Body of pancreas (tissue), 4 donors: ENCODE measurements at regions not wholly inside any gene's neighbourhood (a gene's known extent, or its start where the extent isn't known, plus 50 kb on each side); places are given as distances from the start of the nearest gene placed in this dataset.

Source experiments
- ATAC-seq: fragments of 150-250 bp; one replicate; pipeline ENCODE4 v1.9.1; 2016
- DNase-seq, 4 donors: peaks; one replicate each; pipeline ENCODE4 v3.0.0-alpha.2; 2019
- H3K27ac ChIP-seq, 4 donors: fragments of 200-600 bp; sonication (generic); 1 replicate in 3 of 4; 2 replicates in 1 of 4; pipeline versions ENCODE4 v1.5.1 to v1.6.1; 2016 to 2019; ENCODE audit warnings: mild to moderate bottlenecking in 1 of 4, mixed read lengths in 1 of 4, moderate library complexity in 1 of 4
- H3K27me3 ChIP-seq, 2 donors: fragments of 200-600 bp; sonication (generic); one replicate each; pipeline ENCODE4 v1.6.0; 2016; ENCODE audit warnings: mild to moderate bottlenecking in 1 of 2
- H3K36me3 ChIP-seq, 2 donors: fragments of 200-600 bp; sonication (generic); replicated peaks in 1 of 2; 2 replicates each; pipeline ENCODE4 v1.5.1; 2016; ENCODE audit warnings: low read depth in 2 of 2; ENCODE audit not compliant: insufficient read depth in 1 of 2
- H3K4me1 ChIP-seq: fragments of 200-600 bp; sonication (generic); one replicate; pipeline ENCODE4 v1.6.0; 2016
- H3K4me3 ChIP-seq, 2 donors: fragments of 200-600 bp; sonication (generic); 1 replicate in 1 of 2; 2 replicates in 1 of 2; pipeline ENCODE4 v1.5.1; 2016 to 2019
- H3K9me3 ChIP-seq, 3 donors: fragments of 200-600 bp; sonication (generic); 1 replicate in 2 of 3; 2 replicates in 1 of 3; pipeline ENCODE4 v1.5.1; 2016
- CTCF ChIP-seq, 7 experiments: fragments of 450-650 bp in 4 of 7; fragments of 200-600 bp in 3 of 7; sonication (generic) in 3 of 7; IDR thresholded peaks; one replicate each; pipeline ENCODE4 v1.5.1; 2016 to 2019; ENCODE audit warnings: antibody characterized with exemption in 7 of 7
- POLR2A ChIP-seq, 3 donors: fragments of 450-650 bp; IDR thresholded peaks; one replicate each; pipeline ENCODE4 v1.6.1; 2016; ENCODE audit warnings: antibody characterized with exemption in 3 of 3, mild to moderate bottlenecking in 2 of 3
- WGBS, 2 donors: methylation state at CpG; one replicate each; pipeline ENCODE4 v1.1.5; 2017; 5-methylcytosine and 5-hydroxymethylcytosine counted together
- intact Hi-C: fragments of 100-400 bp; cut with DNase I; formaldehyde crosslinking; loops from one replicate; pipeline ENCODE4 v1.15.1; 2023

- WGBS, 2 donors = 46 to 56% methylated on average over 2 of the region's 2 CpGs
- intact Hi-C loops = no loop called here
- no peak for DNase-seq
- H3K36me3 ChIP-seq = no peaks in the 10 kb centered on the region
- H3K9me3 ChIP-seq = no peaks in the 10 kb centered on the region
- H3K4me3 ChIP-seq = no peak overlapping the region
- TF ChIP-seq CTCF (IDR thresholded peaks at IDR 0.05) (no peak), POLR2A (IDR thresholded peaks at IDR 0.05) (no peak)
- no peak overlapping the region for H3K27ac ChIP-seq
- ATAC-seq = no peak
- H3K27me3 ChIP-seq = no peaks in the 10 kb centered on the region
- no peaks in the 10 kb centered on the region for H3K4me1 ChIP-seq
These were observed 555.3 kb upstream of the FTMT start for GRCh38 chr5:121296356-121296755.

DNA sequence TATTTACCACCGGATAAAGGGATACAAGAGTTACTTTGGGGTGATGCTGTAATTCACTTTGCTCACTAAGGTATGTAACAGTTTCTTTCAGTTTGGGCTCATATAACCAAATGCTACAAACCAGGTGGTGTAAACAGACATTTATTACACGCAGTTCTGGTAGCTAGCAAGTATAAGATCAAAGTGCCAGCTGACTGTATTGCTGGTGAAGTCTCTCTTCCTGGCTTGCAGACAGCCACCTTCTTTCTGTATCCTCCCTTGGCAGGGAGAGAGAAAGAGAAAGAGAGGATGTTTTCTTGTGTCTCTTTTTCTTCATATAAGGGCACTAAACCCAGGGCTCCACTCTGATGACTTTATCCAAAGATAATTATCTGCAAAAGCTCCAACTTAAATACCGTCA lies 552.5 kb upstream of the FTMT start:
- intact Hi-C loops = no loop called here
- H3K36me3 ChIP-seq = no peaks in the 10 kb centered on the region
- H3K4me3 ChIP-seq = no peak overlapping the region
- H3K4me1 ChIP-seq = no peaks in the 10 kb centered on the region
- H3K9me3 ChIP-seq = no peaks in the 10 kb centered on the region
- WGBS, 2 donors = 71 to 77% methylated on average over 3 of the region's 3 CpGs
- TF ChIP-seq POLR2A (IDR thresholded peaks at IDR 0.05) (no peak), CTCF (IDR thresholded peaks at IDR 0.05) (no peak)
- ATAC-seq (no peak), DNase-seq (no peak)
- no peaks in the 10 kb centered on the region for H3K27me3 ChIP-seq
- no peak overlapping the region for H3K27ac ChIP-seq

GRCh38 chr5:121304838-121305237 lies 546.8 kb upstream of the FTMT start:
- Histone ChIP-seq H3K27ac (no peak overlapping the region), H3K4me1 (no peaks in the 10 kb centered on the region), H3K4me3 (no peak overlapping the region), H3K27me3 (no peaks in the 10 kb centered on the region), H3K36me3 (no peaks in the 10 kb centered on the region), H3K9me3 (no peaks in the 10 kb centered on the region)
- TF ChIP-seq CTCF (IDR thresholded peaks at IDR 0.05) (no peak), POLR2A (IDR thresholded peaks at IDR 0.05) (no peak)
- ATAC-seq = no peak
- no peak for DNase-seq
- intact Hi-C loops = no loop called here
- 93 to 96% methylated on average over 1 of the region's 1 CpG for WGBS, 2 donors

- Histone ChIP-seq H3K36me3 (no peaks in the 10 kb centered on the region), H3K4me3 (no peak overlapping the region), H3K4me1 (no peaks in the 10 kb centered on the region), H3K9me3 (no peaks in the 10 kb centered on the region), H3K27ac (no peak overlapping the region), H3K27me3 (no peaks in the 10 kb centered on the region)
- TF ChIP-seq CTCF (IDR thresholded peaks at IDR 0.05) (no peak), POLR2A (IDR thresholded peaks at IDR 0.05) (no peak)
- intact Hi-C loops = no loop called here
- WGBS, 2 donors = 65 to 77% methylated on average over 1 of the region's 1 CpG
- DNase-seq = no peak
- no peak for ATAC-seq
These were observed 537.8 kb upstream of the FTMT start for GRCh38 chr5:121313886-121314285.

DNA sequence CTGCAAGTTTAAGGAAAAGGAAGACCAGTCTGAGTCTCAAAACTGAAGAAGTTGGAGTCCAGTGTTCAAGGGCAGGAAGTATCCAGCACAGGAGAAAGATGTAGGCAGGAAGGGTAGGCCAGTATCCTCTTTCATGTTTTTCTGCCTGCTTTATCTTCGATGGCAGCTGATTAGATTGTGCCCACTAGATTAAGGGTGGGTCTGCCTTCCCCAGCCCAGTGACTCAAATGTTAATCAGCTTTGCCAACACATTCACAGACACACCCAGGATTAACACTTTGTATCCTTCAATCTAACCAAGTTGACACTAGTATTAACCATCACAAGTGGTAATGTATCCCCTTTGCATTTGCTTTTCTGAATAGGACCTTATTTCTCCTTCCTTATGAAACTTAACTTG lies 535.9 kb upstream of the FTMT start:
- H3K4me1 ChIP-seq = no peaks in the 10 kb centered on the region
- WGBS, 2 donors = 28 to 50% methylated on average over 1 of the region's 1 CpG

More for the DNA sequence above, 535.9 kb upstream of the FTMT start:
- H3K36me3 ChIP-seq = no peaks in the 10 kb centered on the region
- TF ChIP-seq POLR2A (IDR thresholded peaks at IDR 0.05) (no peak), CTCF (IDR thresholded peaks at IDR 0.05) (no peak)
- intact Hi-C loops = no loop called here
- H3K27ac ChIP-seq = no peak overlapping the region
- no peaks in the 10 kb centered on the region for H3K9me3 ChIP-seq
- H3K4me3 ChIP-seq = no peak overlapping the region
- ATAC-seq (no peak), DNase-seq (no peak)
- no peaks in the 10 kb centered on the region for H3K27me3 ChIP-seq
